ENCODE measurements at regions not wholly inside any gene's neighbourhood (a gene's known extent, or its start where the extent isn't known, plus 50 kb on each side); places are given as distances from the start of the nearest gene placed in this dataset.

DNA sequence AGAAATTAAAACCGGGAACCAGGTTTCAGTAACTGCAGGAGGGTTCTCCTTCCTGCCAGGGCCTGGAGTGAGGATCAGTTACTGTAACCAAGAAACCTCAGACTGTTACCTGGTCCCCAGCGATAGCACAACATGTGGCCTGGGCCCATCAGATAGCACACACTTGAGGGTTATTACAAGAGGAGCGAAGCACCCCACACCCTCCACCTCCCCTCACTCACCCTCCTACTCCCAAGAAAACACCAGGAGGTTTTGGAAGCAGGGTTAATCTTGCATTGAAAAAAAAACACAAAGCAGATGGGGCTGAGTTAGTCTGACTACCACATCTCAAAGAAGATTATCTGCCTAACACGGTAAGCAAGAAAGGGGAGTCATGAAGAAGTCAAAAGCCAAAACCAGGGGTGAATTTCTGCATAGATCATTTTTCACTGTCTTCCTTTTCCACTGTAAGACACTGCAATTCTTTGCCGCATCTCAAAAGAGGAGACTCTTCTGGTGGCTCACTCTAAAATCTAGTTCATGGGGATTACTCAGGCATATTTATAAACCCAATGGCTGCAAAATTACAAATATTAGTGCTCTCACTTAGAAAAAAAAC, 75.9 kb upstream of the DOCK9 start:
- Histone ChIP-seq H3K9me3 (replicated peaks in 1 of 2; ENCODE audit: control insufficient read depth in 2 of 2, insufficient read depth in 1 of 2, low read depth in 1 of 2, low read length in 2 of 2) (no peaks in the 10 kb centered on the region), H4K91ac (ENCODE audit: low read depth, low read length, poor library complexity) (no peak overlapping the region)

DNA sequence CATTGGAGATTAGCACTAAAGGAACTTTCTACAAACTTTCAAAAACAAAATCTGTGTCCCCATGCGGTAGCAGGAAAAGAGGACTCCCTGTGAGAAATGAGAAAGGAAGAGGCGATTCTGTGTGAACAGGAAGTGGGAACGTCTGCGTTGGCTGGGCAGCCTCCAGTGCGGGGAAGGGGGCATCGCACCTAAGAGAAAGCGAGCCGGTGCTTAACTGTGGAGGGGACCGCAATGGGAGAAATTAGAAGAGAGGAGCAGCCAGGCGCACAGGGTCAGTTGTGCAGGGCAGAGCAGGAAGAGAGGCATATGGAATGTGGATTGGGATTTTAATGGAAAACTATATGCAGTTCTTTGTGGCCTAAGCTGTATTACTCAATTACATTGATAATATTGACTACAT, 77.4 kb upstream of the DOCK9 start:
- Histone ChIP-seq H3K79me1 (ENCODE audit: low read depth, low read length) (no peaks in the 10 kb centered on the region), H3K27ac (replicated peaks; ENCODE audit: low read length) (no peak overlapping the region), H3K18ac (ENCODE audit: low read length) (no peak overlapping the region), H3K14ac (ENCODE audit: low read length) (no peak overlapping the region), H3K27me3 (ENCODE audit: control insufficient read depth in 3 of 3, insufficient read depth in 3 of 3, low read depth in 1 of 3, low read length in 3 of 3) (peaks cover 0 to 4% (median 0%) of the 10 kb centered on the region in 3 experiments), H3K4ac (ENCODE audit: low read length) (no peak overlapping the region), H4K91ac (ENCODE audit: low read depth, low read length, poor library complexity) (no peak overlapping the region), H3K4me3 (ENCODE audit: low read length in 2 of 2) (no peak overlapping the region), H2BK12ac (ENCODE audit: low read length) (no peak overlapping the region), H3K4me2 (ENCODE audit: insufficient read depth, low read length, poor library complexity, severe bottlenecking) (no peak overlapping the region), H3K9ac (ENCODE audit: low read depth, low read length, poor library complexity) (no peak overlapping the region), H3K4me1 (ENCODE audit: control insufficient read depth in 2 of 2, insufficient read depth in 1 of 2, low read depth in 1 of 2, low read length in 2 of 2) (peaks cover 0 to 3% of the 10 kb centered on the region in 2 donors), H3K9me3 (replicated peaks in 1 of 2; ENCODE audit: control insufficient read depth in 2 of 2, insufficient read depth in 1 of 2, low read depth in 1 of 2, low read length in 2 of 2) (no peaks in the 10 kb centered on the region), H2AK5ac (ENCODE audit: low read depth, low read length) (no peak overlapping the region), H3K23ac (ENCODE audit: low read depth, low read length, poor library complexity) (no peak overlapping the region), H2AFZ (ENCODE audit: low read length) (peak overlapping the region; percentile 58), H2BK120ac (ENCODE audit: low read depth, low read length) (no peak overlapping the region), H2BK15ac (ENCODE audit: low read length) (no peak overlapping the region), H2BK5ac (ENCODE audit: low read length) (no peak overlapping the region), H3K36me3 (replicated peaks in 1 of 2; ENCODE audit: control insufficient read depth in 2 of 2, insufficient read depth in 2 of 2, low read length in 2 of 2) (no peaks in the 10 kb centered on the region), H4K8ac (ENCODE audit: low read depth, low read length) (no peak overlapping the region)
- WGBS, 2 donors (ENCODE audit: extremely low coverage in 2 of 2, insufficient read length in 2 of 2, insufficient replicate concordance in 1 of 2) = no CpG with 5 or more reads among the region's 10 CpGs
- no peak for DNase-seq (ENCODE audit: low spot score)

More for the DNA sequence above, 75.9 kb upstream of the DOCK9 start:
- Histone ChIP-seq H3K79me1 (ENCODE audit: low read depth, low read length) (no peaks in the 10 kb centered on the region), H2BK15ac (ENCODE audit: low read length) (no peak overlapping the region), H3K4me2 (ENCODE audit: insufficient read depth, low read length, poor library complexity, severe bottlenecking) (no peak overlapping the region), H4K8ac (ENCODE audit: low read depth, low read length) (no peak overlapping the region), H2BK12ac (ENCODE audit: low read length) (no peak overlapping the region), H3K27ac (replicated peaks; ENCODE audit: low read length) (no peak overlapping the region), H2AFZ (ENCODE audit: low read length) (no peak overlapping the region), H3K4ac (ENCODE audit: low read length) (no peak overlapping the region), H3K4me1 (ENCODE audit: control insufficient read depth in 2 of 2, insufficient read depth in 1 of 2, low read depth in 1 of 2, low read length in 2 of 2) (peaks cover 0 to 3% of the 10 kb centered on the region in 2 donors), H2BK5ac (ENCODE audit: low read length) (no peak overlapping the region), H3K14ac (ENCODE audit: low read length) (no peak overlapping the region), H2AK5ac (ENCODE audit: low read depth, low read length) (no peak overlapping the region), H3K18ac (ENCODE audit: low read length) (peak overlapping the region; percentile 15), H3K36me3 (replicated peaks in 1 of 2; ENCODE audit: control insufficient read depth in 2 of 2, insufficient read depth in 2 of 2, low read length in 2 of 2) (no peaks in the 10 kb centered on the region), H2BK120ac (ENCODE audit: low read depth, low read length) (no peak overlapping the region), H3K27me3 (ENCODE audit: control insufficient read depth in 3 of 3, insufficient read depth in 3 of 3, low read depth in 1 of 3, low read length in 3 of 3) (peaks cover 0 to 4% (median 0%) of the 10 kb centered on the region in 3 experiments), H3K4me3 (ENCODE audit: low read length in 2 of 2) (no peak overlapping the region), H3K9ac (ENCODE audit: low read depth, low read length, poor library complexity) (no peak overlapping the region), H3K23ac (ENCODE audit: low read depth, low read length, poor library complexity) (no peak overlapping the region)
- no peak for DNase-seq (ENCODE audit: low spot score)
- no CpG with 5 or more reads among the region's 5 CpGs for WGBS, 2 donors (ENCODE audit: extremely low coverage in 2 of 2, insufficient read length in 2 of 2, insufficient replicate concordance in 1 of 2)

DNA sequence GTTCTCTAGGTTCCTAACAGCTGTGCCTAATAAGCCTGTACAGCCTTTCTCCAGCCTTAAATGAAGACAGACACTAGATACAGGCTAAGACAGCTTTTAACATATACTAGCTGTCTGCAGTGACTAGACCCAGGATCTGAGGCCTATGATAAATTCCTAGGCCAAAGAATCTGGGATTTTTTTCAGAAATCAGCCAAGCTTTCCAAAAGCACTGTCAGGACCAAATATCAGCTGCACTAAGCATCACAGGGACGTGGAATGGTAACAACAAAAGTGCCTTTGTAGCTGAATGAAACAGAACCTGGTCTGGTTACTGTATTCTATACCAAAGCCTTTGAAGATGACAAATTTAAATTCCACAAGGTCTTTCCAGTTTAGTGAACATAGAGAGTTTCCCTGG, 77.9 kb upstream of the DOCK9 start:
- no peak overlapping the region for H2AFZ ChIP-seq (ENCODE audit: low read length)
- H3K18ac ChIP-seq (ENCODE audit: low read length) = no peak overlapping the region
- no peaks in the 10 kb centered on the region for H3K9me3 ChIP-seq (replicated peaks in 1 of 2; ENCODE audit: control insufficient read depth in 2 of 2, insufficient read depth in 1 of 2, low read depth in 1 of 2, low read length in 2 of 2)
- no peak overlapping the region for H3K14ac ChIP-seq (ENCODE audit: low read length)
- no peak overlapping the region for H2BK15ac ChIP-seq (ENCODE audit: low read length)
- no CpG with 5 or more reads among the region's 1 CpG for WGBS, 2 donors (ENCODE audit: extremely low coverage in 2 of 2, insufficient read length in 2 of 2, insufficient replicate concordance in 1 of 2)
- no peak for DNase-seq (ENCODE audit: low spot score)
- no peak overlapping the region for H3K4me2 ChIP-seq (ENCODE audit: insufficient read depth, low read length, poor library complexity, severe bottlenecking)
- no peak overlapping the region for H3K27ac ChIP-seq (replicated peaks; ENCODE audit: low read length)
- peaks cover 0 to 4% (median 0%) of the 10 kb centered on the region in 3 experiments for H3K27me3 ChIP-seq (ENCODE audit: control insufficient read depth in 3 of 3, insufficient read depth in 3 of 3, low read depth in 1 of 3, low read length in 3 of 3)
- no peak overlapping the region for H2BK5ac ChIP-seq (ENCODE audit: low read length)
- no peak overlapping the region for H2BK120ac ChIP-seq (ENCODE audit: low read depth, low read length)
- H2BK12ac ChIP-seq (ENCODE audit: low read length) = no peak overlapping the region
- no peak overlapping the region for H2AK5ac ChIP-seq (ENCODE audit: low read depth, low read length)
- H4K91ac ChIP-seq (ENCODE audit: low read depth, low read length, poor library complexity) = no peak overlapping the region
- no peaks in the 10 kb centered on the region for H3K36me3 ChIP-seq (replicated peaks in 1 of 2; ENCODE audit: control insufficient read depth in 2 of 2, insufficient read depth in 2 of 2, low read length in 2 of 2)
- H3K9ac ChIP-seq (ENCODE audit: low read depth, low read length, poor library complexity) = no peak overlapping the region
- no peak overlapping the region for H3K4me3 ChIP-seq (ENCODE audit: low read length in 2 of 2)
- peaks cover 0 to 3% of the 10 kb centered on the region in 2 donors for H3K4me1 ChIP-seq (ENCODE audit: control insufficient read depth in 2 of 2, insufficient read depth in 1 of 2, low read depth in 1 of 2, low read length in 2 of 2)
- H4K8ac ChIP-seq (ENCODE audit: low read depth, low read length) = no peak overlapping the region
- no peak overlapping the region for H3K4ac ChIP-seq (ENCODE audit: low read length)
- no peaks in the 10 kb centered on the region for H3K79me1 ChIP-seq (ENCODE audit: low read depth, low read length)
- no peak overlapping the region for H3K23ac ChIP-seq (ENCODE audit: low read depth, low read length, poor library complexity)

DNA sequence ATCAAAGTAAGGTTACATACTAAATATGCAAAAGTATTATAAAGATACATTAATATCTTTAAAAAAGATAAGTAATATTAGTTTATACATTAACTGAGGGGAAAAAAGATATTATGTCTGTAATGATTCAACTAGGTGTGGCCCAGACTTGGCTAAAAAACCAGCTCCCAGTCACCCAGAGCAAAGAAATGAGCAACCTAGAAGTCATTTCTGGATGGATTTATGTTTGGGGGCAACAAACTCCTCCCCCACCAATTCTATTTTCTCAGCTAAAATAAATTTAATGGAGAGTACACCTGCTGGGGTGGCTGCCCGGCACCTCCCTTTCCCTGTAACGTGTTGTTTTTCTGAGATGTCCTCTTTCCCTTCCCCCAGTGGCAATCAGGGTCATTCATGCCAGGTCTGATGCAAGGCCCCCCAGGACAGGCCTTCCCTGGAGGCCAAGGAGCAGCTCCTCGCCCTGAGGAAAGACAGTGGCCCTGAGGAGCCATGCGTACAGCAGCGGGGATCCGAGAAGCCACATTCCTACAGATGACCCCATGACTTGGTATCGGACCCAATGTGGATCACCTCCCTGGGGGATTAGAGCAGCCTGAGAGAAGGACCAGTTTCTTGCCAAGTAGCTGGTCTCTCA, 78.6 kb upstream of the DOCK9 start:
- no peak overlapping the region for H2BK12ac ChIP-seq (ENCODE audit: low read length)
- no peak overlapping the region for H2AFZ ChIP-seq (ENCODE audit: low read length)
- H2BK5ac ChIP-seq (ENCODE audit: low read length) = no peak overlapping the region
- H3K36me3 ChIP-seq (replicated peaks in 1 of 2; ENCODE audit: control insufficient read depth in 2 of 2, insufficient read depth in 2 of 2, low read length in 2 of 2) = no peaks in the 10 kb centered on the region
- H3K27ac ChIP-seq (replicated peaks; ENCODE audit: low read length) = no peak overlapping the region
- no peak overlapping the region for H3K9ac ChIP-seq (ENCODE audit: low read depth, low read length, poor library complexity)
- H4K91ac ChIP-seq (ENCODE audit: low read depth, low read length, poor library complexity) = no peak overlapping the region
- H3K23ac ChIP-seq (ENCODE audit: low read depth, low read length, poor library complexity) = no peak overlapping the region
- no peak overlapping the region for H4K8ac ChIP-seq (ENCODE audit: low read depth, low read length)
- no peak overlapping the region for H2BK15ac ChIP-seq (ENCODE audit: low read length)
- H3K4me2 ChIP-seq (ENCODE audit: insufficient read depth, low read length, poor library complexity, severe bottlenecking) = no peak overlapping the region
- H3K27me3 ChIP-seq (ENCODE audit: control insufficient read depth in 3 of 3, insufficient read depth in 3 of 3, low read depth in 1 of 3, low read length in 3 of 3) = peaks cover 0 to 4% (median 0%) of the 10 kb centered on the region in 3 experiments
- no peak for DNase-seq (ENCODE audit: low spot score)
- H3K4me1 ChIP-seq (ENCODE audit: control insufficient read depth in 2 of 2, insufficient read depth in 1 of 2, low read depth in 1 of 2, low read length in 2 of 2) = peaks cover 0 to 3% of the 10 kb centered on the region in 2 donors
- no peaks in the 10 kb centered on the region for H3K9me3 ChIP-seq (replicated peaks in 1 of 2; ENCODE audit: control insufficient read depth in 2 of 2, insufficient read depth in 1 of 2, low read depth in 1 of 2, low read length in 2 of 2)
- peak overlapping the region; percentile 39 for H3K18ac ChIP-seq (ENCODE audit: low read length)
- WGBS, 2 donors (ENCODE audit: extremely low coverage in 2 of 2, insufficient read length in 2 of 2, insufficient replicate concordance in 1 of 2) = no CpG with 5 or more reads among the region's 7 CpGs
- no peak overlapping the region for H3K14ac ChIP-seq (ENCODE audit: low read length)
- H3K79me1 ChIP-seq (ENCODE audit: low read depth, low read length) = no peaks in the 10 kb centered on the region
- H3K4ac ChIP-seq (ENCODE audit: low read length) = no peak overlapping the region
- no peak overlapping the region for H2AK5ac ChIP-seq (ENCODE audit: low read depth, low read length)
- H3K4me3 ChIP-seq (ENCODE audit: low read length in 2 of 2) = no peak overlapping the region
- no peak overlapping the region for H2BK120ac ChIP-seq (ENCODE audit: low read depth, low read length)

Measured in neuronal stem cell (in vitro differentiated cells).